ENCODE measurements at regions not wholly inside any gene's neighbourhood (a gene's known extent, or its start where the extent isn't known, plus 50 kb on each side); places are given as distances from the start of the nearest gene placed in this dataset.

DNA sequence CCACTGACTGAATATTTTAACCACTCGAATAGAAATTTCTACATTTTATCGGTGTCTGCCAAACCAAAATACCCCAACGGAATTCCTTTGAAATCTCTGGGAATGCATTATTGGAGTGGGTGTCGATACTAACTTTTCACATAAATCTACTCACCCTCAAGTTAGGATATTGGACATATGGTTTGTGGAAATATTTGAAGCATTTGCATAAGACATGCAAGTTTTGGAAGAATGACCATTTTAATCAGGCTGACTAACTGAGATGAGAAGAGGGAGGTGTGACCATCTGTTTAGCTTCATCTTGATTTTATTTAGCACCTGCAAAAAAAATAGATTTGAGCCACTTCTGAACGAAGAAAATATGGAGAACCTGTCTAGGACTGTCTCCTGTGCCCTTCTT, 61.2 kb downstream of the KLF6 start:
- no peak for DNase-seq

DNA sequence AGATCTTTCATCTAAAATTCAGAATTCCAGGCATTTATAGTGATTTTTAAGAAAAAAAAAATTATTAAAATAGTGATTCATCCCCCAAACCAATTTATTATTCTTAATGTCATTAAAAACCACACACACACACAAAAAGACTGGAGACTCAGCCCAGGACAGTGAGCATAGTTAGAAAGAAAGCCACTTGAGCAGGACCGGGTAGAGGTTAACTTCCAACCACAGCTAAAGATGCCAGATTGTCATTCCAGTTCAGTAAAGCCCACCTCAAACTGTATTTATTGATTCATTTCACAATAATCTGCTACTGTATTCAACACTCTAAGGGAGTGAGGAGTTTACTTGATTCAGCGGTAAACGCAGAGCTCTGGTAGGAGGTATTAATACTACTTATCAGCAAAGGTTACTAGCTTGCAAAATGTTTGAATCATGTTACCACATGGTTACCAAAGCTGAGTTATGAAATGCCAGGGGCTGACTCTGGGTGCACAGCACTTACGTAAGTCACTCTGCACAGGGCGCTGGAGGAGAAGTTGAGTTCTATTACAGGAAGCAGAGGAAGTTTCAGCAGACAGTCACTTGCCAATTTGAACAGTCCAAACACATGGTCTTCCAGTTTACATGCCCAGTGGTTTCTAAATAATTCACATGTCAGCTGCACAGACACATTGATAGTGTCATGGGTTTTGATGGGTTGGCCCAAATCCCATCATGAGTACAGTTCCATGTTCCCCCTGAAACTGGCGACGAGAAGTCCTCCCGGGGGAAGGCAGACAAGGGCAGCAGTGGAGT, 64.6 kb downstream of the KLF6 start:
- peak; percentile 16 to 74 for DNase-seq

DNA sequence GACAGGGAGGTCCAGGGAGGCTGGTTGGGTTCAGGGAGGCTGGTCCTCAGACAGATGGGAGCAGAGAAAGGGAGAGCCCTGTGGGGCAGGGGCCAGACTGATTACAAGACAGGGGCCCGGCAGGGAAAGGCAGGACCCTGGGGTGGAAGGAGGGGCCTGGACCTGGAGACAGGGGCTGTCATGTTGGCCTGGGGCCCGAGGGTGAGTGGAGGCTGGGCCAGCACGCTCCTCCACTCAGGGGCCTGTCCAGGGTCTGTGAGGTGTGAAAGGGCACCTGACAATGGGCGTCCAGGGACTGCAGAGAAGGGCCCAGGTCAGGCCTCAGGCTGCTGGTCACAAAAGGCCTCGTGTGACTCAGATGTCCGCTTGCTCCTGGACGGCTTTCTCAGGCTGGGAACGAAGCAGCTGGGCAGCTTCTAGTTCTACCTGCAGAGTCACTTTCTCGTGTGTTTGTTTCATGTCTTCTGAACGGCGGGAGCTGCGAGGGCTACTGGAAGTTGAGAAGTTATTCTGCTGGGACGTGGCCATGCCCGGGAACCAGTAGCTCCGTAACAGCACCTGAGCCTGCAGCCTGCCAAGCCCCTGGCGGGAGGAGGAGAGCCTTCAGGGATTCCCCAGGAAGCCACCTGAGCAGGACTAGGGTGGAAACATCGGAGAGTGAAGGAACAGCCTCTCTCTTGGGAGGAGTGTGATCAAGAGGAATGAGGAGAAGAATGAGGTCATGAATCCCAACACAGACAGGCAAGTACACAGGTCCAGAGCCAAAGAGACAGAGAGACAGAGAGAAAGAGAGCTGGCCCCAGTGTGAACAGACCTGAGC, 65.8 kb downstream of the KLF6 start:
- no peak for DNase-seq

DNA sequence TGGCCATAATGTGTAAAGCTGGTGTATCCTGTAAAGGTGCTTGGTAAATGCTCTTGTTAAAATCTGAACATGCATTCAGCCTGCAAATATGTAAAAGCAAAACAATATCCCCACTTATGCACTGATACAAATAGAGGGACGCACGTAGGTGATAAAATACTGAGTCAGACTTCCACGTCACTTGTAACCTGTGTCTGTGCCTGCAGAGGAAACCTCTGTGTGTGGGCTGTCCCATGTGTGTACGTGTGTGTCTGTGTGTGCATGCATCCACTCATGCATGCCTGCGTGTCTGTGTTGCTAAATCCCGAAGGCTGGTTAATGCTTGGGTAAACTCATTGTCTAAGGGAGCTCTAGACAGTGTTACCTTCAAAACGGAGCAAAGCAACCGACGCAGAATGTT, 68.9 kb downstream of the KLF6 start:
- no peak for DNase-seq

DNA sequence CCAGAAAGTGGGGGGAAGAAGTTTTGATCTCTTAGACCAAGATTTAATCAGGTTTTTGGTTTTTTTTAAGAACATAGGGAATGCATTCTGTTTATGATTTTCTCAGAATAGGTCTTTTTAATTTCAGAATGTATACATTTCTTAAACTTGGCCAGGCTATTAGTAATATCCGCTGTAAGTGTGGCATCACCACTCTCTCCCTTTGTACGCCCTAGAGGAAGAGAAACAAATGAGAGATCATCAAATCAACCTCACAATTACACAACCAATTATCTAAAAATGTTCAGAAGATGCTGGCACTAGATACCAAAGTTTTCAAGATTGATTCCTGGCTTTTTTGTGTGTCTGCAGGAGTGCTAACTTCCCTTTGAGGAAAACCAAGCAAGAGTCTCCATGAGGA, 70.0 kb downstream of the KLF6 start:
- no peak for DNase-seq

DNA sequence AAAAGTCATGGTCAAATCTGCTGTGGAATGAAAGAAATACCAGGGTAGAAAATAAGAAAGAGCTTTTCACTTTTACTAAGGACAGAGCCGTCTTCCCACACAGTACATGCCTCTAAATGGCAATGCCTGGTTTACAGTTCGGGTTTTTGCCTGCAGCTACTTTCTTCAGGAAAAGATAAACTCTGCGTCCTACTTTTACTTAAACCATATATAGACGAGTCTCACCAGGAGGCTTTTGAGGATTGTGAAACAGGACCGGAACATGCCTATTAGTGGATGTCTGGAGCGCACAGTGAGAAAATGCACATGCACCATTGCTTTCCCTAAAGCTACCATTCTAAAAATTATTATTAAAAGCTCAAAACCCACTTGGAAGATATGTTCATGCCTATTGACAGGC, 70.5 kb downstream of the KLF6 start:
- DNase-seq = no peak

DNA sequence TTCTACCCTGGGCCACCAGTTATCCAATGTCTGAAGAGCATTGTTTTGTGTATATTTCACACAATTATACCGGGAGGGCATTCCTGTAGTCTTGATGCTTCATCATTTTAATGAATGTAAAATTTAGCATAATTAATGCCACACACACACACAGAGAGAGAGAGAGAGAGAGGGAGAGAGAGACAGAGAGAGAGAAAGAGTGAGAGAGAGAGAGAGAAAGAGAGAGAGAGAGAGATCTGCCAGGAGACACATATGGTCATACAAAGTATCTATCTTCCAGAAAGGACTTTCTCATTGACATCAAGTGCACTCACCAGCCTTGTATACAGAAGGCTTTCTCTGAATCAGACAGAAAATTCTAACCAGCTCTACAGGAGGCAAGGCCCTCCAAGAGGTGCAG, 72.3 kb downstream of the KLF6 start:
- no peak for DNase-seq

DNA sequence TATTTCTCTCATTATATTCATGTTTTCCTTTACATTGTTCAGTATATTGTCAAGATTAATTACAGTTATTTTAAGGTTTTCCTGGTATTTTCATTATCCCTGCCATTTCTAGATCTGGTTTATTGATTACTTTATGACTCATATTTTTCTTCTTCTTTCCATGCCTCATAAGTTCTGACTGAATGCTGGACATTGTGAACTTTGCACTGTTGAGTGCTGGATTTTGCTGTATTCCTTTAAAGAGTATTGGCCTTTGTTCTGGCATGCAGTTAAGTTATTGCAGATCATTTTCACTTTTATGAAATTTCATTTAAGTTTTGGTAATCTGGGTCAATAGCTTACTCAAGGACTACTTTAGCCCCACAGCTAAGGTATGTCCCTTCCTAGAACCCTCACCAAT, 73.1 kb downstream of the KLF6 start:
- no peak for DNase-seq

DNA sequence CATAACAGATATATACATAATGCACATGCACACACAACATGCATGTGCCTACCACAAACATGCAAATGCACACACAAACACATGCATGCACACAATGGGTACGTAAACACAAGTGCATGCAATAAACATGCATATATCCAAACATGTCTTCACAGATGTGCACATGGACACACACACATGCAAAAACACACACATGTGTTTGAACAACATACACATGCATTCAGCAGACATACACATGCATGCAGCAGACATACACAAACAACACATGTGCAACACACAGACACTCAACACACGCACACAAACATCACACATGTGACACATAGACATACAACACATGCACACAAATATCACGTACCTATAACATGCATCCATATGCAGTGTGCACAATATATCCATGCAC, 74.2 kb downstream of the KLF6 start:
- no peak for DNase-seq

DNA sequence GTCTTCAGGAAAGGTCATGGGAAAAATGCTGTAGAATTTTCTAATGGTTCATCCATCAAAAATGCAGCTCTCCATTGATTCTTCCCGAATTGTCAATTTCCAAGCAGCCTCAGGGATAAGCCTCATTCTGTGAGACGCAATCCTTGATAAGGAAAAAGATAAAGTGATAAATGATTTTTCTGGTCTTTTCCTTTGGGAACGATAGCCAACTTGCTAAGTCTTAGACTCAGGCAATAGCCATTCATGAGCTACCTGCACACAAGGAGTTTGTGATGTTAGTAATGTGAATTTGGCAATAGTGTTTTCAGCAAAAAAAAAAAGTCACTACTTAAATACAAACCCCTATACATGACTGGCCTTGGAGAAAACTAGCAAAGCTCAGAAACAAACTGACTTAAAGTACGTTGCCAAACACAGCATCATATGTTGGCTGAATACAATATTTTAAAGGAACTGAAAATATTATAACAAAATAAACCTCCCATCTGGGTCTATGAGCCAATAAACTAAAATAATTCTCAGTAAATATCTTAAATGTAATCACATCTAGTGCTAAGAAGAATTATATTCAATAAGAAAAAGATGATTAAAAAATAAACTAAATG, 75.5 kb downstream of the KLF6 start:
- DNase-seq = no peak

DNA sequence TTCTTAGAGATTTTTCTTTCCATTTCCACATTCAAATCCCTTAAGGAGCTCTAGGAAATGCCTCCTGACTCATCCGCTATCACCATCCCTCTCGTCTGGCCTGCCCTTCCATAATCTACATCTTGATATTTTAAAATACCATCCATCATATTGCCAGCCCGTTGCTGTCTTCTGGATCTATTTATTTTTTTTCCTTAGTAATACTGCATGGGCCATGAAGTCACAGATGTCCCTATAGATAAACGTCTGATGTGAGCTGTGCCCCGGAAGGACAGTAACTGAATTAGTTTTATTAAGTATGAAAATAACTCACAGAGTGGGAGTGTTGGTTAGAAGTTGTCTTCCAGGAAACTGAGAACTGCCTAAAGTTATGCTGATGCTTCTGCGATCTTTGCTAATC, 76.2 kb downstream of the KLF6 start:
- DNase-seq = no peak

DNA sequence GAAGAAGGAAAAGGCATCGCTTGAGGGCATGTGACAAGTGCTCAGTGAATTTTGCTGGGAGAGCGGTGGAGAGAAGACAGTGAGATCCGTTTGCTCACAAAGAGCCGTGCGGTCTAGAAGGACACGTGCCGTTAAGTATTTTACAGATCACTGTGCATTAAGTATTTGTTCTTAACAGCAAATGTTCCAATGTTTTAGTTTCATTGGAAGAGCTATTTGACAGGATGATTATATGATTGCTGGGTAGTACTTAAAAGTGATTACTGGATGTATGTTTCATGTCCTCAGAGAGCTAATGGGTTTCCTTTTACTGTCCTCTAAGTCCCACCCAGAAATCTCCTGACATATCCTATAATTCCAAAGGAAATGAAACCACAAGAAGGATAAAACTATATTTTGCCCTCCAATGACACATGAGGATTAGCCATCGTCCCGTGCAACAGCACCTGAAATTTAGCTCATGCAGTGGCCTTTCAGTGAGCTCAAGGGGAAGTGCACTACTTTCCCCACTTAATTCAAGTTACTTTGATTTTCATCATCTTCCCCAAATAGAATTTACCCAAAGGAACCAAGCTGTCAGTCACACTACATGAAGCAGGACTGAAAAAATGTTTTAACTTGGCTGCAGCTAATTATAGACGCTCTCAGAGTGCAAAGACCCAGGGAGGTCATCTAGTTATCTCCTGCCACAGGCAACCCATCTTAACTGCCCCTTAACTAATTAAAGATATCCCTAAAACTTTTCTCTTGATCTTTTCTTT, 80.3 kb downstream of the KLF6 start:
- DNase-seq = no peak

DNA sequence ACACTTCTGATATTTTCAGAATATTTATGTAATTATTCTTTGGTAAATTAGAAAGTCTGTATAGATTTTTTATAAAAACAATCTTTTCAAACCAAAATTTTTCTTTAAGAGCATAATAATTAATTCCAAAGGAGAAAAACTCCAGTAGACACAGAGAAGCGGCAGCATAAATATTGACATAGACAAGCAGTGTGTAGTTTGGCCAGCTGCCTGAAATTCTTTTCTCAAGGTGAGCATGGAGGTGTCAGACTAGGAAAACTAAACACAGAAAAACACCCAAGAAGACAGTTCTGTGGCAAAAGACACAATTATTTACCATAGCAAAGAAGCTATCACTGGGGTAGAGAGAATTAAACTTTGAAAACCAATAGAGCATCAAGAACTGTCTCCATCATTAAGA, 82.4 kb downstream of the KLF6 start:
- DNase-seq = no peak

DNA sequence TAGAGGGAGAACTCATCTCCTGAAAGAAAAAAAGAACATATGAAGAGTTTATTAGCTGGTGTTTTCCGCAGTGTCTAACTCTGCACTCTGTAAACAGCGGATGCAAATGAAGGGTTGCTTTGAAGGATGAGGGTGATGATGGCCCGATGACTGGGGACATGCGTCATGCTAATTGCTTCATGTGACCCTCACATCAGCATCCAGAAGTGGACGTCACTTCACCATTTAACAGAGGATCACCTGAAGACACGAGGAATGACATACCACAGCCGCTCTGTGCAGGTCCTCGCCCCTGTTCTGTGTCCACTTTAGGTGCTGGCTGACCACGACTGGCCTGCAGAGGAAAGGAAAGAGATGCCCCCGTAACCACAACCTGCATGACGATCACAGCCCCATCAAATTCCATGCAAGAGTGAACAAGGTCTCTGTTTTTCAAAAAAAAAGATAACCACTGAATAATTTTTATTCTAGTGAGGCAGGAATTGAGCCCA, 82.9 kb downstream of the KLF6 start:
- no peak for DNase-seq

DNA sequence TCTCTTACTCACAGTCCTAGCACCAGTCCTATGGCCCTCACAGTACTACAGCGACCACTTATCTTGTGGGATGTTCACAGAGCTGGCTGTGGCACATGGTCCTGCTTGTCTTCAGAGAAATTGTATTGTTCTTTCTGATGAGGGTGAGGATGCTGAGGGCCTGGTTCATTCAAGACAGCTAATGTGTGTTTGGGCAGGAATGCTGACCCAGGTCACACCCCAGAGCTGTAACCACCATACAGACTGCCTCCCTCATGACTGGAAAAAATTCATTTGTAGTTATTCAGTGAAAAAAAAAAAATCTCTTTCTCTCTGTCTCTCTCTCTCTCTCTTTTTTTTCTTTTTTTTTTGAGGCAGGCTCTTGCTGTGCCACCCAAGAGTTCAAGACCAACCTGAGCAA, 83.5 kb downstream of the KLF6 start:
- no peak for DNase-seq

DNA sequence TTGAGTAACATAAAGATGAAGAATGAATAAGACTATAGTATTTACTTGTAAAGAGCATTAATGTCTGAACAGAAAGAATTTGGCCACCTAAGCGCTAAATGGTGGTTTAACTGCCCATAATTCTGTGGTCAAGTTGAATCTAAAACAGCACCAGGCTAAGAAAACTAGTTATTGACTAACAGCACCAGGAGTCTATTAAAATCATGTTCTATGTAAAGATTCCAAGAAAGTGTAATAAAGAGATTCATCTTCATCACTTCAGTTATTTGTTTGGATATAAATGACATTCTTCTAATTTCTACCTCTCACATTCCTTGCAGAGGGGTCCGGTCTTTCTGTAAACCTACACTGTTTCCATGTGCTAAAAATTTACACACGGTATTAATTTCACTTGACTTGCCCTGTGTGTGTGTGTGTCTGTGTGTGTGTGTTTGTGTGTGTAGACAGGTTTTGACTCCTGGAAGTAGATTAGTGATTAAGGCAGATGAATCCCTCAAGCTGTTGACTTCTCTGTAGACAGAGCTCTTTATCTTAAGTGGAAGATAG, 84.4 kb downstream of the KLF6 start:
- no peak for DNase-seq

DNA sequence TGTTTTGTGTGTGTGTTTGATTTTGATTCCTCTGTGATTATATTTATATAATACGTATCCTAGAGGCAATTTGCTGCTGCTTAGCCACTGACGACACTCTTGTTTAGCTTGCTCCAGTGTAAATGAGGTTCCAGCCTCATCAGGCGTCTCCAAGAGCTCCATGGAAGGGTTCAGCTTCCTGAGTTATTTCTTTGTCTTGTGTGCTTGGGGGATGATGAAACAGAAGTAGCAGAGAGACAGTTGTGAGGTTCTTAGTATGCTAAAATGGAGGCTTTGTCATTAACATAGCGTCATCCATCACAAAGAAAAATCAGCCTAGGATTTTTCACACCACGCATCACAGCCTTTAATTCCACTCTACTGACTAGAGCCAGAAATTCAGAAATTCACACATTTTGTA, 85.1 kb downstream of the KLF6 start:
- no peak for DNase-seq

DNA sequence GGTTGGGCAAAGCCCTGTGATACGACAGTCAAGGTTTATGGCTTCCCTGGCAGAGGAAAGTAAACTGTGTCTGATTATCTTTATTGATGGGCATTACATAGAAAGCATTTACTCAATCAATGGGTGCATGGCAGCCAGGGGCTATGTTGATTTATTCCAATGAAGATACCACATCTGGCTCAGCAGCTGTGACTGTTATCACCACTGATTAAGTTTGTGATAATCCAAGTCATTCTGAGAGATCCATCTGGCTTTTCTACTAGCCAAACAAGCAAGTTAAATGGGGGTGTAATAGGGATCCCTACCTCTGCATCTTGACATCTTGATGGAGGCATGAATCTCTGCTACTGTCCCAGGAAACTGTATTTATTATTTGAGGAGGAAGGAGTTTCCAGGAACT, 86.7 kb downstream of the KLF6 start:
- no peak for DNase-seq

DNA sequence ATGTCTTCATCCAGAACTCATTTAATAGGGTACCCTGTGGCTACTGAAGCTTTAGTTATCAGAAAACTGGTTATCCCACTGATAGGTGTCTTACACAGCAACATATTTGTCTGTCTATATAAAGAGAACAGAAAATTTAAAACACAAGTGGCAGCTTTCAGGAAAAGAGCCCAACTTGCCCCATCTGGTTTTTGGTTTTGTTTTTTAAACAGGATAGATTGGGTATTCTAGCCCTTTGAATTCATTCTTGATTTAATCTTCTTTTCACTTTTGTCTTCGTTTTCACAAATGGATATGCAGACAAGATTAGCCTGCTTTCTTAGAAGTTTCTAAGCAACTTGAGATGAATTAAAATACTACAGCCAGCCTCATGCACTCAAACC, 91.3 kb downstream of the KLF6 start:
- no peak for DNase-seq

DNA sequence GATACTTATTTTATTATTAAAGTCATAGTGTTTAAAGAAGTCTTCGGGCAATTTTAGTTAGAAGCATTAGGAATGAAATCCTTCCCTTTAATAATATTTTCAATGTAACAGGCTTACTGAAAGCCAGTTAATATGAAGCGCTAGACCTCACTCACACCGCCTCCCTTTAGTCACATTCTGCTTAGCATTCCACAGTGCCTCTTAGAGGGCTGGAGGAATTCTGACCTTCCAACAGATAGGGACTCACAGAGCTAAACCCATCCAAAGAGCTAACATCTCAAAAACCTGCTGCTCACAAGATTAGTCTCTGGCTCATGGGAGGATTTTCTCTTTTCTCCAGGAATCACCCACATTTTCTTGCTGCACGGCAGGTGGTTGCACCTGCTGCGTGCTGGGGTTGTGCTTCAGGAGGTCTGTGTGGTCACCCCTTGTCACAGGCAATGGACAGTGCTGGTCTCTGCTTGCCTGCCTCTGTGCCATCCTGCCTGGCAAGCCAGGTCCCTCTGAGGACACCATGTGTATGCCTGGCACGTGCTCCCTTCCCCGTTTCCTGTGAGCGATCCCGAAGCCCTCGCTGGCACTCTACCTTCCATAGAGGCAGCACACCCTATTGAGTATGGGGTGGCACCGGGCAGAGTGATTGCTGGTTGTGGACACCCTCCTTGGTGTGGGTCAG, 91.8 kb downstream of the KLF6 start:
- no peak for DNase-seq

DNA sequence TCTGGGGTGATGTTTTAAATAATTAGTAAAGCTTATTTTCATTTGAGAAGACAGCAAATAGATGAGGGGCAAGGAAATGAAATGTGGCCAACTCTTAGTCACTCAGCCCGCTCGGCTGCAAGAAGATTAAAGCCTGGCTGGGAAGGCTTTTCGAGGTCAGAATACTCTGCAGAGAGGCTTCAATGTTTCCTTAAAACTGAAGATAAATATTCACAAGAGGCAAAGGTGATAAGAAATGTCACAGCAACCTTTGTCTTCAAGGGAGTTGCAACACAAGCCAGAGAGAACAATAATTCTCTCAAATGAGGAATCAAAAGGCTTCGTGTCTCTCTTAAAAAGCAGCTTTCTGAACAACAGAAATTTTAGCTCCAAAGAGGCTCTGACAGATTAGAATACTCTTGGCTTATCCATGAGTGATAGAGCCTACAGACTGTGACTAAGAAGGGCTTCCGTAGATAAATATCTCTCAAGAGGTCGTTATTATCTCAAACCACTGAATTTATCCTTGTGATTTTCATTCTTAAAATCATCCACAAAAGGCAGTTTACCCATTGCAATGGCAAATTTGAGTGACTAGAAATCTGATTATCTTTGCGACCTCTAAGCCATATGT, 92.5 kb downstream of the KLF6 start:
- no peak for DNase-seq

DNA sequence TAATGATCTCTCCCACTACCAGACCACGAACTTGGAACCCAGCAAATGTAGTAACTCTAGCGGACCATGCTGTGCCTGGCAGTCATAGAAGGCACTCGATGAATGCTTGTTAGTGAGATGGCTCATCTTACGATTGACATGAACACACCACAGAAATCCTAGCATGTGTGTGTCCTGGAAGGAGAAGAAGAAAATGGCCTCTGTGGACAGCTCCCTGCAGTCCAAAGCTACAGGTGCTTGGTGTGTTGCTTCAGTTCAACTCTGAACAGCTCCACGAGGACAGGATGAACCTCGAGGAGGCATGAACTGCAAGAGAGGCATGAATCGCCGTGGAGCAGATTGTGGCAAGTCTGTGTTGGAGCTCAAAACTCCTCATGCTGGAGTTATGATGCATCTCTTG, 93.5 kb downstream of the KLF6 start:
- DNase-seq = no peak
